Activated naive CD8-positive, alpha-beta T cell treated with anti-CD3 and anti-CD28 coated beads, Interleukin-2, amount 10 ng/mL, durations not matched to agents 7 days and 5 days (primary cell): ENCODE measurements at regions not wholly inside any gene's neighbourhood (a gene's known extent, or its start where the extent isn't known, plus 50 kb on each side); places are given as distances from the start of the nearest gene placed in this dataset.

Source experiments
- ATAC-seq: fragments of 150-1000 bp; cut with Tn5 transposase; one replicate; pipeline ENCODE4 v1.10.0; 2021; ENCODE audit warnings: low read depth, moderate library complexity
- POLR2A ChIA-PET: fragments of 350-600 bp; sonication (Branson Sonifier 250); formaldehyde crosslinking; loops from one replicate; lab custom pipeline; 2021; ENCODE audit warnings: antibody characterized with exemption; lab: Charles Lee
- DNase-seq: peaks from one replicate; pipeline ENCODE4 v3.0.0; 2021
- H3K27ac Mint-ChIP-seq: one replicate; pipeline ENCODE4 v1.8.0; 2022; ENCODE audit warnings: mild to moderate bottlenecking, mixed read lengths
- H3K27me3 Mint-ChIP-seq: one replicate; pipeline ENCODE4 v1.8.0; 2022; ENCODE audit warnings: mild to moderate bottlenecking, moderate library complexity, mixed read lengths
- H3K36me3 Mint-ChIP-seq: one replicate; pipeline ENCODE4 v1.8.0; 2021; ENCODE audit warnings: mild to moderate bottlenecking, mixed read lengths
- H3K4me1 Mint-ChIP-seq: one replicate; pipeline ENCODE4 v1.8.0; 2021; ENCODE audit warnings: mixed read lengths
- H3K4me3 Mint-ChIP-seq: one replicate; pipeline ENCODE4 v1.8.0; 2022; ENCODE audit warnings: mild to moderate bottlenecking, moderate library complexity, mixed read lengths
- H3K9me3 Mint-ChIP-seq: one replicate; pipeline ENCODE4 v1.8.0; 2021; ENCODE audit warnings: mixed read lengths

GRCh38 chr20:47406849-47407682, 50.6 kb upstream of the ZMYND8 start:
- no peak for DNase-seq
- POLR2A ChIA-PET = interaction anchor here (0.6 kb wide), 1 partner anchor 14 kb away, joined by 5 read pairs; no protein-coding TSS in a partner anchor

GRCh38 chr20:47411161-47411560, 54.7 kb upstream of the ZMYND8 start:
- H3K4me1 Mint-ChIP-seq = peaks cover 26% of the 10 kb centered on the region
- DNase-seq (no peak), ATAC-seq (no peak)
- no peaks in the 10 kb centered on the region for H3K27me3 Mint-ChIP-seq
- H3K9me3 Mint-ChIP-seq = peaks cover 1% of the 10 kb centered on the region
- no peak overlapping the region for H3K4me3 Mint-ChIP-seq
- POLR2A ChIA-PET = interaction anchor here (1.0 kb wide), 1 partner anchor 83 kb away, joined by 3 read pairs; no protein-coding TSS in a partner anchor
- no peak overlapping the region for H3K27ac Mint-ChIP-seq
- H3K36me3 Mint-ChIP-seq = peaks cover 5% of the 10 kb centered on the region

More at GRCh38 chr20:47406849-47407682, 50.6 kb upstream of the ZMYND8 start:
- H3K4me3 Mint-ChIP-seq = no peak overlapping the region
- no peaks in the 10 kb centered on the region for H3K27me3 Mint-ChIP-seq
- H3K27ac Mint-ChIP-seq = no peak overlapping the region
- peaks cover 11% of the 10 kb centered on the region for H3K4me1 Mint-ChIP-seq
- H3K9me3 Mint-ChIP-seq = peaks cover 1% of the 10 kb centered on the region
- no peak for ATAC-seq
- no peaks in the 10 kb centered on the region for H3K36me3 Mint-ChIP-seq

DNA sequence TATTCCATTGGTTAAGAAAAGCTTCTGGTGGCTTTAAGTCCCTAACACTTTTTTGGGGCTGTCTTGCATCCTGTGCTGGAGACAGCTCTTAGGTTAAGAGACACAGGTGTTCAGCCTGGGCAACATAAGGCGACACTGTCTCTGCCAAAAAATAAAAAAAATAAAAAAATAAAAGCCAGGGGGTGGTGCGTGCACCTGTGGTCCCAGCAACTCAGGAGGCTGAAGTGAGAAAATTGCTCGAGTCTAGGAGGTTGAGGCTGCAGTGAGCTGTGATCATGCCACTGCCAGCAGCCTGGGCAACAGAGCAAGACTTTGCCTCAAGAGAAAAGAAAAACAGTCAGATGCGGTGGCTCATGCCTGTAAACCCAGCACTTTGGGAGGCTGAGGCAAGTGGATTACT, 55.6 kb upstream of the ZMYND8 start:
- POLR2A ChIA-PET = no interaction called here
- Mint-ChIP-seq H3K27ac (no peak overlapping the region), H3K4me3 (no peak overlapping the region), H3K27me3 (no peaks in the 10 kb centered on the region), H3K9me3 (peaks cover 1% of the 10 kb centered on the region), H3K4me1 (peaks cover 32% of the 10 kb centered on the region), H3K36me3 (peaks cover 5% of the 10 kb centered on the region)
- no peak for ATAC-seq
- DNase-seq = no peak

GRCh38 chr20:47413189-47413588, 56.7 kb upstream of the ZMYND8 start:
- DNase-seq (no peak), ATAC-seq (no peak)
- POLR2A ChIA-PET = interaction anchor here (0.5 to 1.0 kb wide), 4 partner anchors 40 to 323 kb away, joined by 3 to 6 read pairs (median 3); partner anchors contain the start of gene ZMYND8
- no peaks in the 10 kb centered on the region for H3K27me3 Mint-ChIP-seq
- no peak overlapping the region for H3K4me3 Mint-ChIP-seq
- peaks cover 39% of the 10 kb centered on the region for H3K4me1 Mint-ChIP-seq
- H3K9me3 Mint-ChIP-seq = peaks cover 1% of the 10 kb centered on the region
- H3K36me3 Mint-ChIP-seq = peaks cover 5% of the 10 kb centered on the region
- peak overlapping the region; percentile 44 for H3K27ac Mint-ChIP-seq

- H3K9me3 Mint-ChIP-seq = no peaks in the 10 kb centered on the region
- no peak for DNase-seq
- peaks cover 31% of the 10 kb centered on the region for H3K4me1 Mint-ChIP-seq
- no peaks in the 10 kb centered on the region for H3K27me3 Mint-ChIP-seq
- ATAC-seq = no peak
- peak overlapping the region; percentile 61 for H3K27ac Mint-ChIP-seq
- H3K4me3 Mint-ChIP-seq = no peak overlapping the region
- POLR2A ChIA-PET = no interaction called here
- H3K36me3 Mint-ChIP-seq = peaks cover 5% of the 10 kb centered on the region
These were observed 61.0 kb upstream of the ZMYND8 start for GRCh38 chr20:47417245-47418068.

GRCh38 chr20:47418069-47418757, 61.7 kb upstream of the ZMYND8 start:
- H3K9me3 Mint-ChIP-seq = no peaks in the 10 kb centered on the region
- ATAC-seq = no peak
- peaks cover 5% of the 10 kb centered on the region for H3K36me3 Mint-ChIP-seq
- no peaks in the 10 kb centered on the region for H3K27me3 Mint-ChIP-seq
- POLR2A ChIA-PET = interaction anchor here (0.6 kb wide), 1 partner anchor 34 kb away, joined by 3 read pairs; no protein-coding TSS in a partner anchor
- no peak overlapping the region for H3K4me3 Mint-ChIP-seq
- H3K4me1 Mint-ChIP-seq = peaks cover 25% of the 10 kb centered on the region
- DNase-seq = no peak
- no peak overlapping the region for H3K27ac Mint-ChIP-seq

- H3K9me3 Mint-ChIP-seq = no peaks in the 10 kb centered on the region
- H3K27ac Mint-ChIP-seq = no peak overlapping the region
- H3K27me3 Mint-ChIP-seq = no peaks in the 10 kb centered on the region
- peaks cover 4% of the 10 kb centered on the region for H3K36me3 Mint-ChIP-seq
- POLR2A ChIA-PET = interaction anchor here (0.6 to 1.0 kb wide), 2 partner anchors 12 to 82 kb away, joined by 3 to 5 read pairs; partner anchors contain the start of gene NCOA3
- peaks cover 22% of the 10 kb centered on the region for H3K4me1 Mint-ChIP-seq
- DNase-seq = no peak
- ATAC-seq = no peak
- no peak overlapping the region for H3K4me3 Mint-ChIP-seq
These were observed 63.5 kb upstream of the ZMYND8 start for GRCh38 chr20:47419953-47420514.

DNA sequence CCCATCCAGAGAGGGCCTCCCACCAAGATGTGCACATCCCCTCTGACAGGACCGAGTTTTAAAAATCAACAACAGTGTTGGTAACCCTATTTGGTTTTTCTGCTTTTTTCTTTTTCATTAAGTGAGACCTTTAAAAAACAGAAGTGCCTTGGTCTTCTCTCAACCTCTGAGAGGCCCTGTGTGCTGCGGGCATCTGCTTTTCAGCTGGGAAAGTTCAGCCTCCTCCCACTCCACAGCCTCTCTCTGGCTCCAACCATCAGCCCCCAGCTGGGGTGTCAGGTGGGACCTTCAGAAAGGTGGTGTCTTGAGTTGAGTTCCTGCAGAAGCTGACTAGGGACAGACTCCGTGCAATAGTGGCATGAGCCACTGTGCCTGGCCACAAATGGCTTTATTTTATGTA, 64.6 kb upstream of the ZMYND8 start:
- POLR2A ChIA-PET = interaction anchor here (0.6 to 1.0 kb wide), 2 partner anchors 13 to 81 kb away, joined by 3 to 5 read pairs; partner anchors contain the start of gene NCOA3
- Mint-ChIP-seq H3K27ac (no peak overlapping the region), H3K4me1 (peaks cover 14% of the 10 kb centered on the region), H3K9me3 (no peaks in the 10 kb centered on the region), H3K36me3 (no peaks in the 10 kb centered on the region), H3K27me3 (no peaks in the 10 kb centered on the region), H3K4me3 (no peak overlapping the region)
- ATAC-seq (no peak), DNase-seq (no peak)

GRCh38 chr20:47423586-47423985, 67.1 kb upstream of the ZMYND8 start:
- H3K4me1 Mint-ChIP-seq = no peaks in the 10 kb centered on the region
- DNase-seq (no peak), ATAC-seq (no peak)
- H3K27me3 Mint-ChIP-seq = no peaks in the 10 kb centered on the region
- POLR2A ChIA-PET = no interaction called here
- no peak overlapping the region for H3K4me3 Mint-ChIP-seq
- H3K9me3 Mint-ChIP-seq = peaks cover 3% of the 10 kb centered on the region
- H3K36me3 Mint-ChIP-seq = peaks cover 16% of the 10 kb centered on the region
- H3K27ac Mint-ChIP-seq = no peak overlapping the region

GRCh38 chr20:47427067-47427466, 70.6 kb upstream of the ZMYND8 start:
- Mint-ChIP-seq H3K4me1 (no peaks in the 10 kb centered on the region), H3K4me3 (no peak overlapping the region), H3K36me3 (peaks cover 21% of the 10 kb centered on the region), H3K27ac (no peak overlapping the region), H3K9me3 (peaks cover 4% of the 10 kb centered on the region), H3K27me3 (peaks cover under 1% of the 10 kb centered on the region)
- no peak for ATAC-seq
- POLR2A ChIA-PET = no interaction called here
- DNase-seq = no peak

GRCh38 chr20:47427746-47428145, 71.2 kb upstream of the ZMYND8 start:
- ATAC-seq = no peak
- no peaks in the 10 kb centered on the region for H3K4me1 Mint-ChIP-seq
- peaks cover 4% of the 10 kb centered on the region for H3K9me3 Mint-ChIP-seq
- POLR2A ChIA-PET = no interaction called here
- H3K36me3 Mint-ChIP-seq = peaks cover 21% of the 10 kb centered on the region
- DNase-seq = no peak
- no peak overlapping the region for H3K4me3 Mint-ChIP-seq
- H3K27me3 Mint-ChIP-seq = peaks cover 2% of the 10 kb centered on the region
- H3K27ac Mint-ChIP-seq = no peak overlapping the region

GRCh38 chr20:47428164-47428563, 71.7 kb upstream of the ZMYND8 start:
- POLR2A ChIA-PET = no interaction called here
- peaks cover 3% of the 10 kb centered on the region for H3K27me3 Mint-ChIP-seq
- peaks cover 4% of the 10 kb centered on the region for H3K9me3 Mint-ChIP-seq
- H3K27ac Mint-ChIP-seq = no peak overlapping the region
- no peaks in the 10 kb centered on the region for H3K4me1 Mint-ChIP-seq
- no peak overlapping the region for H3K4me3 Mint-ChIP-seq
- H3K36me3 Mint-ChIP-seq = peaks cover 21% of the 10 kb centered on the region
- no peak for DNase-seq
- no peak for ATAC-seq
